ENCODE measurements at regions not wholly inside any gene's neighbourhood (a gene's known extent, or its start where the extent isn't known, plus 50 kb on each side); places are given as distances from the start of the nearest gene placed in this dataset.

- TF ChIP-seq CTCF (IDR thresholded peaks at IDR 0.05; ENCODE audit: insufficient read depth, low read length, poor library complexity, severe bottlenecking) = no peak
- H3K4me3 ChIP-seq (replicated peaks; ENCODE audit: low read depth, low read length) = no peak overlapping the region
- DNase-seq (ENCODE audit: extremely low read depth, insufficient read length) = no peak
- no peaks in the 10 kb centered on the region for H3K27me3 ChIP-seq (replicated peaks; ENCODE audit: control insufficient read depth, insufficient read depth, low read length)
- no peaks in the 10 kb centered on the region for H3K36me3 ChIP-seq (ENCODE audit: control insufficient read depth, insufficient read depth, low read length)
These were observed 370.9 kb upstream of the PRR16 start for GRCh38 chr5:120093178-120093577.

- no peaks in the 10 kb centered on the region for H3K27me3 ChIP-seq (replicated peaks; ENCODE audit: control insufficient read depth, insufficient read depth, low read length)
- no peak for TF ChIP-seq CTCF (IDR thresholded peaks at IDR 0.05; ENCODE audit: insufficient read depth, low read length, poor library complexity, severe bottlenecking)
- DNase-seq (ENCODE audit: extremely low read depth, insufficient read length) = no peak
- no peaks in the 10 kb centered on the region for H3K36me3 ChIP-seq (ENCODE audit: control insufficient read depth, insufficient read depth, low read length)
- no peak overlapping the region for H3K4me3 ChIP-seq (replicated peaks; ENCODE audit: low read depth, low read length)
These were observed 367.7 kb upstream of the PRR16 start for GRCh38 chr5:120096413-120096812.

- Histone ChIP-seq H3K27me3 (replicated peaks; ENCODE audit: control insufficient read depth, insufficient read depth, low read length) (no peaks in the 10 kb centered on the region), H3K36me3 (ENCODE audit: control insufficient read depth, insufficient read depth, low read length) (no peaks in the 10 kb centered on the region), H3K4me3 (replicated peaks; ENCODE audit: low read depth, low read length) (no peak overlapping the region)
- TF ChIP-seq CTCF (IDR thresholded peaks at IDR 0.05; ENCODE audit: insufficient read depth, low read length, poor library complexity, severe bottlenecking) = no peak
- no peak for DNase-seq (ENCODE audit: extremely low read depth, insufficient read length)
These were observed 365.7 kb upstream of the PRR16 start for GRCh38 chr5:120098426-120098825.

GRCh38 chr5:120098902-120099535, 365.1 kb upstream of the PRR16 start:
- Histone ChIP-seq H3K27me3 (replicated peaks; ENCODE audit: control insufficient read depth, insufficient read depth, low read length) (no peaks in the 10 kb centered on the region), H3K36me3 (ENCODE audit: control insufficient read depth, insufficient read depth, low read length) (no peaks in the 10 kb centered on the region), H3K4me3 (replicated peaks; ENCODE audit: low read depth, low read length) (no peak overlapping the region)
- no peak for DNase-seq (ENCODE audit: extremely low read depth, insufficient read length)
- no peak for TF ChIP-seq CTCF (IDR thresholded peaks at IDR 0.05; ENCODE audit: insufficient read depth, low read length, poor library complexity, severe bottlenecking)

GRCh38 chr5:120101771-120102170, 362.3 kb upstream of the PRR16 start:
- no peak for TF ChIP-seq CTCF (IDR thresholded peaks at IDR 0.05; ENCODE audit: insufficient read depth, low read length, poor library complexity, severe bottlenecking)
- H3K27me3 ChIP-seq (replicated peaks; ENCODE audit: control insufficient read depth, insufficient read depth, low read length) = no peaks in the 10 kb centered on the region
- DNase-seq (ENCODE audit: extremely low read depth, insufficient read length) = no peak
- no peak overlapping the region for H3K4me3 ChIP-seq (replicated peaks; ENCODE audit: low read depth, low read length)
- H3K36me3 ChIP-seq (ENCODE audit: control insufficient read depth, insufficient read depth, low read length) = no peaks in the 10 kb centered on the region

- no peak for DNase-seq (ENCODE audit: extremely low read depth, insufficient read length)
- H3K27me3 ChIP-seq (replicated peaks; ENCODE audit: control insufficient read depth, insufficient read depth, low read length) = no peaks in the 10 kb centered on the region
- H3K36me3 ChIP-seq (ENCODE audit: control insufficient read depth, insufficient read depth, low read length) = no peaks in the 10 kb centered on the region
- H3K4me3 ChIP-seq (replicated peaks; ENCODE audit: low read depth, low read length) = no peak overlapping the region
- TF ChIP-seq CTCF (IDR thresholded peaks at IDR 0.05; ENCODE audit: insufficient read depth, low read length, poor library complexity, severe bottlenecking) = no peak
These were observed 360.6 kb upstream of the PRR16 start for GRCh38 chr5:120103495-120103894.

Measured in GM06990 (cell line).